SJCRH30 (cell line): ENCODE measurements at regions not wholly inside any gene's neighbourhood (a gene's known extent, or its start where the extent isn't known, plus 50 kb on each side); places are given as distances from the start of the nearest gene placed in this dataset.

ENCODE experiments used
- DNase-seq, 2 experiments: peaks; one replicate each; pipeline ENCODE4 v3.0.0-alpha.2; 2015 to 2020
- H3K27ac ChIP-seq: fragments of 250-450 bp; sonication (Bioruptor Pico); 2 replicates; pipeline ENCODE4 v1.5.1; 2020; ENCODE audit warnings: mild to moderate bottlenecking, moderate library complexity
- H3K27me3 ChIP-seq: fragments of 250-450 bp; sonication (Bioruptor Pico); 2 replicates; pipeline ENCODE4 v1.5.1; 2020; ENCODE audit warnings: mild to moderate bottlenecking, moderate library complexity
- H3K36me3 ChIP-seq: fragments of 250-450 bp; sonication (Bioruptor Pico); 2 replicates; pipeline ENCODE4 v1.5.1; 2020; ENCODE audit warnings: mild to moderate bottlenecking, moderate library complexity
- H3K4me1 ChIP-seq: fragments of 250-450 bp; sonication (Bioruptor Pico); 2 replicates; pipeline ENCODE4 v1.5.1; 2020; ENCODE audit warnings: mild to moderate bottlenecking, moderate library complexity
- H3K4me3 ChIP-seq: fragments of 250-450 bp; sonication (Bioruptor Pico); 2 replicates; pipeline ENCODE4 v1.5.1; 2020; ENCODE audit warnings: mild to moderate bottlenecking, moderate library complexity
- H3K9me3 ChIP-seq: fragments of 250-450 bp; sonication (Bioruptor Pico); replicated peaks from 2 replicates; pipeline ENCODE4 v1.5.1; 2020; ENCODE audit warnings: mild to moderate bottlenecking, moderate library complexity

GRCh38 chr20:55266361-55266760 lies 739.0 kb downstream of the CBLN4 start:
- Histone ChIP-seq H3K27me3 (peaks cover 4% of the 10 kb centered on the region; the same call in 1 of the 2 replicates), H3K36me3 (no peaks in the 10 kb centered on the region), H3K27ac (no peak overlapping the region), H3K4me1 (no peaks in the 10 kb centered on the region), H3K9me3 (no peaks in the 10 kb centered on the region), H3K4me3 (no peak overlapping the region)
- DNase-seq = no peak

- Histone ChIP-seq H3K27ac (no peak overlapping the region), H3K9me3 (no peaks in the 10 kb centered on the region)
These were observed 740.5 kb downstream of the CBLN4 start for GRCh38 chr20:55264703-55265239.

GRCh38 chr20:55258559-55258958 lies 746.8 kb downstream of the CBLN4 start:
- Histone ChIP-seq H3K36me3 (no peaks in the 10 kb centered on the region), H3K27ac (no peak overlapping the region), H3K27me3 (no peaks in the 10 kb centered on the region; the same call in 1 of the 2 replicates), H3K9me3 (no peaks in the 10 kb centered on the region), H3K4me3 (no peak overlapping the region), H3K4me1 (no peaks in the 10 kb centered on the region)
- no peak for DNase-seq

More at GRCh38 chr20:55264703-55265239, 740.5 kb downstream of the CBLN4 start:
- Histone ChIP-seq H3K36me3 (no peaks in the 10 kb centered on the region), H3K4me3 (no peak overlapping the region), H3K4me1 (no peaks in the 10 kb centered on the region), H3K27me3 (peaks cover 4% of the 10 kb centered on the region; the same call in 1 of the 2 replicates)
- DNase-seq = no peak

DNA sequence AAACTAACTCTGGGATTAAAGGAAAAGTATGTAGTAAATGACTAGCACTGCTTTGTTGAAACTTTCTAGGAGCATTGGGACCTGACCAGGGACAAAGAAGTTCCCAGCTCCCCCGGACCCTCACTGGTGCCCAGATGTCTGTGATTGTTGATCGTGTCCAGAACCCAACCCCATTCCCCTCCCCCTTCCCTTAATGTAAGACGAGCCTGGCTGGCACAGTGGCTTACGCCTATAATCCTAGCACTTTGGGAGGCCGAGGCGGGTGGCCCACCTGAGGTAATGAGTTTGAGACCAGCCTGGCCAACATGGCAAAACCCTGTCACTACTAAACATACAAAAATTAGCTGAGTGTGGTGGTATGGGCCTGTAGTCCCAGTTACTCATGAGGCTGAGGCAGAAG lies 750.3 kb downstream of the CBLN4 start:
- no peaks in the 10 kb centered on the region; the same call in 1 of the 2 replicates for H3K27me3 ChIP-seq
- no peak for DNase-seq
- H3K27ac ChIP-seq = no peak overlapping the region
- no peaks in the 10 kb centered on the region for H3K4me1 ChIP-seq
- H3K36me3 ChIP-seq = no peaks in the 10 kb centered on the region
- no peak overlapping the region for H3K4me3 ChIP-seq
- H3K9me3 ChIP-seq = no peaks in the 10 kb centered on the region

DNA sequence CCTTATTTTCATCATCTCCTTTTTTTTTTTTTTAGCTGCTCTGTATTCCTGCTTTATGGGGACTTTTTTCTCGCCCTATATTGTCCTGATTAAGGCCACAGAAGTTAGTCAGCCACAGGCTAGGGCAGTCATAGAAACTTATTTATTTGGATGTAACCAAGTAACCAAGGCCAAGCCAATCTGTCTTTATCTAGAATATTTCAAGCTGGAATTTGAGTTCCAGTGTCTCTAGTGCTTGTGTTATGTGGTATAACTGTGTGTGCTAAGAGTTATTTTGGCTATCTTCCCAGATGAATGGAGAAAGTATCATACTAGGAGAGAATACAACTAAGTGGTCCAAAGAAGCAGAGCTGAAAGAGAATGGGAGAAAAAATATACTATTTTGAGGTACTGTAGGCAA lies 751.5 kb downstream of the CBLN4 start:
- H3K27me3 ChIP-seq = no peaks in the 10 kb centered on the region; the same call in 1 of the 2 replicates
- H3K4me3 ChIP-seq = no peak overlapping the region
- no peaks in the 10 kb centered on the region for H3K36me3 ChIP-seq
- no peaks in the 10 kb centered on the region for H3K4me1 ChIP-seq
- DNase-seq = no peak
- H3K9me3 ChIP-seq = no peaks in the 10 kb centered on the region
- H3K27ac ChIP-seq = no peak overlapping the region

DNA sequence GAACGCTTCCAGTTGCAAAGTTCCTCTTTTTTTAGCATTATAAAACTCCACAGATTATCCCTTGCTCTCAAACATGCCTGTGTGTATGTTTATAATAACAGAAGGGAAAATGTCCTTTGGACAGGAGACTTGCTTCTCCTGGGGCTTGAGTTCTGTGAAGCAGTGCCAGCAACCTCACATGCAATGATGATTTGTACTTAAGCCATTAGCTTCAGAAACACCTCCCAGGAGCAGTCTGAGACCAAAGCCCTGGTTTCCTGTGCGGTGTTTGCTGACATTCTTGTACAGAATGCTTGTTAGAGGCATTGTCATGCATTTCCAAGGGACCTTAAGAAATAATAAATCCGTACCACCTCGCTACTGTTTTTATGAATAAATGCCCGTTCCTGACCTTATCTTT lies 752.8 kb downstream of the CBLN4 start:
- Histone ChIP-seq H3K9me3 (no peaks in the 10 kb centered on the region), H3K36me3 (no peaks in the 10 kb centered on the region), H3K4me3 (no peak overlapping the region), H3K27me3 (no peaks in the 10 kb centered on the region; the same call in 1 of the 2 replicates), H3K27ac (no peak overlapping the region), H3K4me1 (no peaks in the 10 kb centered on the region)
- DNase-seq = no peak

GRCh38 chr20:55251170-55251569 lies 754.1 kb downstream of the CBLN4 start:
- H3K4me3 ChIP-seq = no peak overlapping the region
- H3K9me3 ChIP-seq = no peaks in the 10 kb centered on the region
- DNase-seq = no peak
- no peak overlapping the region for H3K27ac ChIP-seq
- no peaks in the 10 kb centered on the region; the same call in 1 of the 2 replicates for H3K27me3 ChIP-seq
- no peaks in the 10 kb centered on the region for H3K36me3 ChIP-seq
- no peaks in the 10 kb centered on the region for H3K4me1 ChIP-seq

- no peaks in the 10 kb centered on the region for H3K27me3 ChIP-seq
- no peaks in the 10 kb centered on the region for H3K9me3 ChIP-seq
- H3K4me3 ChIP-seq = no peak overlapping the region
- no peak for DNase-seq
- H3K27ac ChIP-seq = no peak overlapping the region
- no peaks in the 10 kb centered on the region for H3K4me1 ChIP-seq
- no peaks in the 10 kb centered on the region for H3K36me3 ChIP-seq
These were observed 762.5 kb downstream of the CBLN4 start for GRCh38 chr20:55242853-55243252.

GRCh38 chr20:55239269-55239668 lies 763.9 kb downstream of the DOK5 start:
- Histone ChIP-seq H3K36me3 (no peaks in the 10 kb centered on the region), H3K9me3 (no peaks in the 10 kb centered on the region), H3K27me3 (no peaks in the 10 kb centered on the region), H3K27ac (no peak overlapping the region), H3K4me3 (no peak overlapping the region), H3K4me1 (no peaks in the 10 kb centered on the region)
- DNase-seq = no peak

- no peaks in the 10 kb centered on the region for H3K4me1 ChIP-seq
- no peak overlapping the region for H3K4me3 ChIP-seq
- no peaks in the 10 kb centered on the region for H3K9me3 ChIP-seq
- no peaks in the 10 kb centered on the region for H3K36me3 ChIP-seq
- 0 out of 2 replicates have a peak, but pooled peaks cover 6% of the 10 kb centered on the region for H3K27me3 ChIP-seq
- DNase-seq = no peak
- H3K27ac ChIP-seq = no peak overlapping the region
These were observed 757.3 kb downstream of the DOK5 start for GRCh38 chr20:55232647-55233046.

- H3K36me3 ChIP-seq = no peaks in the 10 kb centered on the region
- H3K9me3 ChIP-seq = no peaks in the 10 kb centered on the region
- H3K27me3 ChIP-seq = 0 out of 2 replicates have a peak, but pooled peaks cover 6% of the 10 kb centered on the region
- no peak for DNase-seq
- H3K27ac ChIP-seq = no peak overlapping the region
- no peak overlapping the region for H3K4me3 ChIP-seq
- H3K4me1 ChIP-seq = no peaks in the 10 kb centered on the region
These were observed 754.1 kb downstream of the DOK5 start for GRCh38 chr20:55229451-55229850.

DNA sequence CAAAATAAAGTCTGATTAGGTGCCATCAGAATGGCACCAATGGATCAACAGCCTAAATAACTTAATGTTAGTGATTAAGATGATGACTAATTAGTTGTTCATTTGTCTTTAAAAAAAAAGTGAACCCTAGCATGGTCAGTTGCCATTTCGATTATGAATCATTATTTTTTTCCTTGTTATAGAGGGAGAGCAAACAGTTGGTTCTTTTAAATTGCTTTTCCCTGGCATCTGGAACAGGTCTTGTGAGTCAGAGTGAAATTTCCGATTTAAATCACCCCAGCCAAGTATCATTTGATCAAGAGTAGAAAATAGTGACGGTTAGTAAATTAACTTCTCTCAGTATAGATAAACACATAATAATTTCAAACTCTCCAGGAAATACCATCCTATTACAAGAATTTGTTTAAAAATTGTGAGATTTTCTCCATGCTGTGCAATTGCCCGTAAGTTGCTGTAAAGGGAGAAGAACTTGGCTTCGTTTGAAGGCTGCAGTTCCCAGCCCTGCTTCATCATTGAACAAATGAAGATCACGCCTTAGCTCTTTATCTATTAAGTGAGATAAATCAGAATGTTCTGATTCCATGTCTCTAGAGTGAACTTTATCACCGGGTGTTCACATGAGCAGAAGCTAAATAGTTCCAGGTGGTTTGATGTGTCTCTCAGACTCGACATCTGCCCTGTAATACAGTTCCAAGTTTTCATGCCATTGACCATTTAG lies 741.3 kb downstream of the DOK5 start:
- H3K4me3 ChIP-seq = no peak overlapping the region
- no peaks in the 10 kb centered on the region; the same call in 1 of the 2 replicates for H3K9me3 ChIP-seq
- H3K36me3 ChIP-seq = no peaks in the 10 kb centered on the region
- H3K4me1 ChIP-seq = no peaks in the 10 kb centered on the region
- H3K27ac ChIP-seq = no peak overlapping the region
- H3K27me3 ChIP-seq = no peaks in the 10 kb centered on the region
- no peak for DNase-seq

- H3K27ac ChIP-seq = no peak overlapping the region
- no peaks in the 10 kb centered on the region for H3K36me3 ChIP-seq
- H3K4me1 ChIP-seq = no peaks in the 10 kb centered on the region
- DNase-seq = no peak
- H3K4me3 ChIP-seq = no peak overlapping the region
- H3K27me3 ChIP-seq = peaks cover 3% of the 10 kb centered on the region
- H3K9me3 ChIP-seq = no peaks in the 10 kb centered on the region; the same call in 1 of the 2 replicates
These were observed 738.3 kb downstream of the DOK5 start for GRCh38 chr20:55213653-55214052.

DNA sequence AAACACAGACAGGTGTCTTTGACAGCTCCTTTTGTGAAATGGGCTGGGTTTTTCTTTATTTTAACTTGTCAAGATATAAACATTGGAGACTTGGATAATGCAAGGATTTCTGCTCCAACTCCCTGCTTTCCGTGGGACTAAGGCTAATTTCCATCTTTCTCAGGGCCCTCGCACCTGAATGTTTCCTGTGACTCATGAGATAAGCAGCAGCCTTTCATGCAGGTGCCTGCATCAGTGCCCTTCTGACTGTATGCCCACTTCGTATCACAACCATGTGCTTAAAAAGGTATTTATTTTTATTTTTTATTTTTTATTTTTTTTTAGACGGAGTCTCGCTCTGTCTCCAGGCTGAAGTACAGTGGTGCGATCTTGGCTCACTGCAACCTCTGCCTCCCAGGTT lies 736.1 kb downstream of the DOK5 start:
- Histone ChIP-seq H3K4me3 (no peak overlapping the region), H3K27me3 (peaks cover 3% of the 10 kb centered on the region), H3K9me3 (no peaks in the 10 kb centered on the region), H3K27ac (no peak overlapping the region), H3K4me1 (no peaks in the 10 kb centered on the region), H3K36me3 (no peaks in the 10 kb centered on the region)
- DNase-seq = no peak

DNA sequence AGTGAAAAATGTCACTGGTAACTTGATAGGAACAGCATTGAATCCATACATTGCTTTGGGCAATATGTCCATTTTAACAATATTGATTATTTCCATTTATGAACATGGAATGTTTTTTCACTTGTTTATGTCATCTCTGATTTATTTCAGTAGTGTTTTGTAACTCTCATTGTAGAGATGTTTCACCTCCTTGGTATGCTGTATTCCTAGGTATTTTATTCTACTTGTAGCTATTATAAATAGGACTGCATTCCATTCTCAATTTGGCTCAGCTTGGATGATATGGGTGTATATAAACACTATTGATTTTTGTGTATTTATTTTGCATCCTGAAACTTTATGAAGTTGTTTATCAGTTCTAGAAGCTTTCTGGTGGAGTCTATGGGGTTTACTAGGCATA lies 730.3 kb downstream of the DOK5 start:
- no peak overlapping the region for H3K27ac ChIP-seq
- DNase-seq = no peak
- peaks cover 3% of the 10 kb centered on the region for H3K27me3 ChIP-seq
- no peaks in the 10 kb centered on the region for H3K36me3 ChIP-seq
- H3K4me3 ChIP-seq = no peak overlapping the region
- no peaks in the 10 kb centered on the region for H3K9me3 ChIP-seq
- H3K4me1 ChIP-seq = no peaks in the 10 kb centered on the region

- H3K36me3 ChIP-seq = no peaks in the 10 kb centered on the region
- H3K4me3 ChIP-seq = no peak overlapping the region
- no peak for DNase-seq
- no peak overlapping the region for H3K27ac ChIP-seq
- H3K4me1 ChIP-seq = no peaks in the 10 kb centered on the region
- no peaks in the 10 kb centered on the region for H3K9me3 ChIP-seq
- H3K27me3 ChIP-seq = peaks cover 7% of the 10 kb centered on the region; the same call in 1 of the 2 replicates
These were observed 724.9 kb downstream of the DOK5 start for GRCh38 chr20:55200317-55200716.
